ENCODE measurements at regions not wholly inside any gene's neighbourhood (a gene's known extent, or its start where the extent isn't known, plus 50 kb on each side); places are given as distances from the start of the nearest gene placed in this dataset.

- TF ChIP-seq, protein P1, sequence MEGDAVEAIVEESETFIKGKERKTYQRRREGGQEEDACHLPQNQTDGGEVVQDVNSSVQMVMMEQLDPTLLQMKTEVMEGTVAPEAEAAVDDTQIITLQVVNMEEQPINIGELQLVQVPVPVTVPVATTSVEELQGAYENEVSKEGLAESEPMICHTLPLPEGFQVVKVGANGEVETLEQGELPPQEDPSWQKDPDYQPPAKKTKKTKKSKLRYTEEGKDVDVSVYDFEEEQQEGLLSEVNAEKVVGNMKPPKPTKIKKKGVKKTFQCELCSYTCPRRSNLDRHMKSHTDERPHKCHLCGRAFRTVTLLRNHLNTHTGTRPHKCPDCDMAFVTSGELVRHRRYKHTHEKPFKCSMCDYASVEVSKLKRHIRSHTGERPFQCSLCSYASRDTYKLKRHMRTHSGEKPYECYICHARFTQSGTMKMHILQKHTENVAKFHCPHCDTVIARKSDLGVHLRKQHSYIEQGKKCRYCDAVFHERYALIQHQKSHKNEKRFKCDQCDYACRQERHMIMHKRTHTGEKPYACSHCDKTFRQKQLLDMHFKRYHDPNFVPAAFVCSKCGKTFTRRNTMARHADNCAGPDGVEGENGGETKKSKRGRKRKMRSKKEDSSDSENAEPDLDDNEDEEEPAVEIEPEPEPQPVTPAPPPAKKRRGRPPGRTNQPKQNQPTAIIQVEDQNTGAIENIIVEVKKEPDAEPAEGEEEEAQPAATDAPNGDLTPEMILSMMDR (IDR thresholded peaks at IDR 0.05; ENCODE audit: insufficient read depth, low read length), result no peak
- H3K4me3 ChIP-seq (ENCODE audit: low read depth, low read length), result no peak overlapping the region
- no peak for DNase-seq (ENCODE audit: low read depth)
Observed at GRCh38 chr5:30605693-30606268, 587.7 kb upstream of the CDH6 start.

DNA sequence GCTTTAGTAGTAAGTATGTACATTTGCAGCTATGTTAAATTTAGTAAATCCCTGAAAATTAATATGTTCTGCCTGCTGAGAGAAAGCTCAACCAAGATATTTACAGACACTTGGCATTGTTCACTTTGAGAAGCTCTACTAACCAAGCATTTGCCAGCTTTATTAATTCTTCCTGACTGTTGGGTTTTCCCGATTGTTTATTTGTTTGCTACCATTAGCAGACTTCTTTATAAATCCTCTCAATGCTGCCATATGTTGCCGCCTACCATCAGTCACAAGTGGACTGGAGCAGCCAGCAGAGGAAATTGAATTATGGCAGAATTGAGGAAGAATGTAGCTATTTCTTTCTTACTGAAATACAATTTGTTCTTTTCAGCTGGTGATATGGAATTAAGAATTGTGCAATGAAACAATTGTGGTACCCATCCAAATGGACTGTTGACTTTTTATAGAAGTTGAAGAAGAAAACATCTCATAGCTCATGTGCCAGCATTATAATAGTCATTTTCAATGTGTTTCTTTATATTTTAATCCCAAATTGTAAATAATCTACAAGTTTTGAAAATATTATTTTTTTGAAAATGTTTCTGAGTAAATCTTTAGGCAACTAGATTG, 588.7 kb upstream of the CDH6 start:
- TF ChIP-seq, protein P1 (IDR thresholded peaks at IDR 0.05; ENCODE audit: insufficient read depth, low read length), result no peak
- DNase-seq (ENCODE audit: low read depth), result no peak
- H3K4me3 ChIP-seq (ENCODE audit: low read depth, low read length), result no peak overlapping the region

GRCh38 chr5:30600892-30601291, 592.6 kb upstream of the CDH6 start:
- DNase-seq (ENCODE audit: low read depth), result no peak
- no peak overlapping the region for H3K4me3 ChIP-seq (ENCODE audit: low read depth, low read length)
- TF ChIP-seq, protein P1 (IDR thresholded peaks at IDR 0.05; ENCODE audit: insufficient read depth, low read length), result no peak

DNA sequence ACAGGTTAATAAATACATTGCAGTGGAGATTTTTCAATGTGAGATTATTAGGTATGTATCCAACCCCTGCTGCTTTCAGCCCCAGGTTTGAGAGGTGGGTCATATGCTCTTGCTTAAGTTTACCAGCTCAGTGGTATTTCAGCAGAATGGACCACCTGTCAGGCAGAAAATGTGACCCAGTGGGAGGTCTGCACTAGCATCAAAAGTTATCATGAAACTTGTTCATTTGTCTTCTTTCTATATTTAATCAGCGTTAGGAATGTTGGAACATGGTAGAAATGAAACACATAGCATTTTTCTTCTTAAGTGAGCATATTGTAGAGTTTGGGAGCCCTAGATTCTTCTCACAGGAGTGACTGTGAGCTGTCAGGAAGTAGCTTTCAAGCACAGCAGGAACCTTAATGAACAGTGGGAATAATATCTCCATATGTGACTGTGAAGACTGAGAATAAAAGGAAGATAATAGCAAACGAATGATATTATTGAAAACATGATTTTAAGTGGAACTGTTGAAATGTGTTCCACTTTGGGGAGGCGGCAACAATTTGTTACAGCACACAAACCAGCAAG, 596.9 kb upstream of the CDH6 start:
- TF ChIP-seq, protein P1 (IDR thresholded peaks at IDR 0.05; ENCODE audit: insufficient read depth, low read length), result no peak
- DNase-seq (ENCODE audit: low read depth), result no peak
- H3K4me3 ChIP-seq (ENCODE audit: low read depth, low read length), result no peak overlapping the region

DNA sequence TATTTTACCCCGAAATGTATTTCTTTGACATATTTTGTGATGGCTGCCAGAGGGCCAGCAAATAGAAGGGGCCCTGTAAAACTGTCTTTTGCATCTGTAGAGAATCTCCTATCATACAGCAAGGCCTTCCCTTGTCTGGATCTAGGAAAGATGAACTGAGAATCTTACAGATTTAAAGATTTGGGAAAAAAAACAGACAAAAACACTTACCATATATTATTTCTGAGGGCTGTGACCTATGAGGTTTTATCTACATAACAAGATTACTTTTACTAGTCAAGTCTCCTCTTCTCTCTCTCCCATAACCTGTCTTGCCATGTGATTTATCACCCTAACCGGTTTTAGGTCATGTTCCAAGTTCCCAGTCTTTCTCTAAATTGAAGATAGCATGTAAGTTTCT, 599.2 kb upstream of the CDH6 start:
- DNase-seq (ENCODE audit: low read depth), result no peak
- TF ChIP-seq, protein P1 (IDR thresholded peaks at IDR 0.05; ENCODE audit: insufficient read depth, low read length), result no peak
- H3K4me3 ChIP-seq (ENCODE audit: low read depth, low read length), result no peak overlapping the region

- no peak overlapping the region for H3K4me3 ChIP-seq (ENCODE audit: low read depth, low read length)
- TF ChIP-seq, protein P1 (IDR thresholded peaks at IDR 0.05; ENCODE audit: insufficient read depth, low read length), result no peak
- DNase-seq (ENCODE audit: low read depth), result no peak
Observed at GRCh38 chr5:30592833-30593232, 600.7 kb upstream of the CDH6 start.
